BLaER1 (cell line): ENCODE measurements at regions not wholly inside any gene's neighbourhood (a gene's known extent, or its start where the extent isn't known, plus 50 kb on each side); places are given as distances from the start of the nearest gene placed in this dataset.
"Not testable (repeated sequence)": the region's sequence is repeated elsewhere in the genome, so short reads cannot be mapped to it uniquely, and the experiment has no call there.

ENCODE experiments used
- H3K27ac ChIP-seq: shearing (Covaris generic); formaldehyde crosslinking; 2 replicates; pipeline ENCODE4 v1.8.1; 2022
- H3K27me3 ChIP-seq: shearing (Covaris generic); formaldehyde crosslinking; 2 replicates; pipeline ENCODE4 v1.8.1; 2022
- H3K36me3 ChIP-seq: shearing (Covaris generic); formaldehyde crosslinking; 2 replicates; pipeline ENCODE4 v1.8.1; 2022
- H3K4me1 ChIP-seq: shearing (Covaris generic); formaldehyde crosslinking; 2 replicates; pipeline ENCODE4 v1.8.1; 2022
- H3K4me2 ChIP-seq: shearing (Covaris generic); formaldehyde crosslinking; 2 replicates; pipeline ENCODE4 v1.8.1; 2022
- H3K4me3 ChIP-seq: shearing (Covaris generic); formaldehyde crosslinking; 2 replicates; pipeline ENCODE4 v1.8.1; 2022
- H3K9ac ChIP-seq: shearing (Covaris generic); formaldehyde crosslinking; 2 replicates; pipeline ENCODE4 v1.8.1; 2022
- H3K9me3 ChIP-seq: shearing (Covaris generic); formaldehyde crosslinking; 2 replicates; pipeline ENCODE4 v1.8.1; 2022
- H4K20me1 ChIP-seq: shearing (Covaris generic); formaldehyde crosslinking; 2 replicates; pipeline ENCODE4 v1.8.1; 2022
- Cebpa-rat ChIP-seq: shearing (Covaris generic); IDR thresholded peaks from 2 replicates; pipeline ENCODE4 v1.8.1; 2022

DNA sequence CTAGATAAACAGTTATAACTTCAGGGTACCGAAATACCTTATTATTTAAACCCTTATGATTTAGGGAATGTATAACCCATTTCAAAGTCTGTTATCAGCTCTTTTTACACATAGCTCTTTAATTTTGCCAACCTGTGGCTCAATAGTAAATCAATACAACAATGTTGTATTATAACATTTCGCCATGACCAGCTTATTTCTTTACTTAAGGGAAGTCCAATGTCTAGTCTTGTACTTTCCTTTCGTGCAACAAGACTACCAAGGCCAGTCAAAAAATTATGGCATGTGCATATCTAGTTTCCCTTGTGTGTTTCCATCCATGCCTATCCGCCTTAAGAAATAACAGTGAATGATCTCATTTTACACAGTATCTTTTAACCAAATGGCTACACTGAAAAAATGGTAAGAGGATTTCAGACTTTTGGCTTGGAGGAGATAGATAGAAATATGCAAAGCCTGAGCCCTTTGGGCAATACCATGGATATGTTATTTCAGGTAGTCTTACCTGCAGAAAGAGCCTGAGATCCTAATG lies 239.5 kb upstream of the RPS23 start:
- Histone ChIP-seq H3K9me3 (no peaks in the 10 kb centered on the region), H3K4me3 (no peak overlapping the region), H3K4me1 (no peaks in the 10 kb centered on the region), H3K27me3 (no peaks in the 10 kb centered on the region; the same call in 1 of the 2 replicates), H3K36me3 (no peaks in the 10 kb centered on the region), H4K20me1 (no peaks in the 10 kb centered on the region), H3K27ac (no peak overlapping the region), H3K9ac (no peak overlapping the region), H3K4me2 (no peak overlapping the region)
- TF ChIP-seq Cebpa-rat, result no peak

DNA sequence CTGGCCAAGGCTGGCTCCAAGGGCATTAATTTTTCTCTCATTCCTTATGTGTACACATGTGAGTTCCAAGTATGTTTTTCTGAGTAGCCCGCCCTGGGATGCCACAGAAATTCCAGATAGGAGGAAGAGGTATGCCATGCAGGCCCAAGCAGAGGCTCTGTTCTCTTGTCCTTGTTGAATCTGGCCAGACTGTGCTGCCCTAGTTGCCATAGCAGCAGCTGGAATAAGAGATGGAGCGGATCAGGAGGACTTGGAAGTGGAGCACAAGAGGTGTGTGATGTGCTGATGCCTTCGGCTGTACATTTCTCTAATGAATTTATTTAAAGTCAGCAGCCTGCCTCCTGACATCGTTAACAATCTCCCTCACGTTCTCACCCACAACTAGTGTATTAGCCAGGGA lies 235.6 kb upstream of the RPS23 start:
- Histone ChIP-seq H3K4me2 (no peak overlapping the region), H3K27ac (no peak overlapping the region), H3K27me3 (no peaks in the 10 kb centered on the region), H4K20me1 (no peaks in the 10 kb centered on the region), H3K9ac (no peak overlapping the region), H3K4me1 (no peaks in the 10 kb centered on the region), H3K9me3 (no peaks in the 10 kb centered on the region), H3K4me3 (no peak overlapping the region), H3K36me3 (no peaks in the 10 kb centered on the region)
- TF ChIP-seq Cebpa-rat, result no peak

DNA sequence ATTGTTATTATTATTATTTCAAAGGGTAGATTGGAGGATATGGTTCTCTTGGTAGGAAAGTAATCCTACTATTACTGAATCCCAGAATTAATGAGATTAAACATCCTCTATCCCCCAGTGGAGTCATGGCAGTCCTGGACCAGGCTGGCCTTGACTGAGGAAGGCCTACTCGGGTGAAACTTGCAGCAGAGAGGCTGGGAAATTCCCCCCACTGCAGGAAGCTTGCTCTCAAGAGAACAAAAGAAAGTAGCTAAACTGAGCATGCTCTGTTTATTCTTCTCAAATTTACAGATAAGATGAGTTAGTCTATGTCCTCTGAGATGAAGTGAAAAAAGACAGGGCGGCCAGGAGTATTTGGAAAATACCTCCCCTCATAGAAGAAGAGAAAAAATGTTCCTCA lies 233.9 kb upstream of the RPS23 start:
- Histone ChIP-seq H3K4me2 (no peak overlapping the region), H3K9me3 (no peaks in the 10 kb centered on the region), H4K20me1 (no peaks in the 10 kb centered on the region), H3K27me3 (no peaks in the 10 kb centered on the region), H3K9ac (no peak overlapping the region), H3K4me1 (no peaks in the 10 kb centered on the region), H3K27ac (no peak overlapping the region), H3K36me3 (no peaks in the 10 kb centered on the region), H3K4me3 (no peak overlapping the region)
- no peak for TF ChIP-seq Cebpa-rat

DNA sequence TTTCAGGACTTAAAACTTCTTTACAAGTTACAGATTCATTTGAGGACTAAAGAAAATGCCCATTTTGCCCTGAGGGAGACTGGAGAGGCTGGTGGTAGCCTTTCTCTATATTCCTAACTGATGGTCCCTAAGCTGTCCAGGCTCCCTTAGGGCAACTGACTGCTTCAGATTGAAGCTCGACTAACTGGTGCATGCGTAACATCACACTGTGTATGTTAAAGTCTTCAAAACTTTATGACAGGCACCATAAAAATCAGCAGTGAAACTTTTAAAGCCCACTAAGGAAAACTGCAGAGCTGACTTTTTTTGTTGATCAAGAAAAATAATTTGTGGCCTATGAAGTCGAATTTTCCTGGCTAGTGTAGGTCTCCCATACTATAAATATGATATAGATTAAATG lies 233.0 kb upstream of the RPS23 start:
- Histone ChIP-seq H3K9me3 (peaks cover 6% of the 10 kb centered on the region), H3K4me3 (no peak overlapping the region), H3K9ac (no peak overlapping the region), H3K4me2 (no peak overlapping the region), H3K27ac (no peak overlapping the region), H3K4me1 (no peaks in the 10 kb centered on the region), H3K27me3 (no peaks in the 10 kb centered on the region), H3K36me3 (no peaks in the 10 kb centered on the region), H4K20me1 (no peaks in the 10 kb centered on the region)
- TF ChIP-seq Cebpa-rat, result no peak

DNA sequence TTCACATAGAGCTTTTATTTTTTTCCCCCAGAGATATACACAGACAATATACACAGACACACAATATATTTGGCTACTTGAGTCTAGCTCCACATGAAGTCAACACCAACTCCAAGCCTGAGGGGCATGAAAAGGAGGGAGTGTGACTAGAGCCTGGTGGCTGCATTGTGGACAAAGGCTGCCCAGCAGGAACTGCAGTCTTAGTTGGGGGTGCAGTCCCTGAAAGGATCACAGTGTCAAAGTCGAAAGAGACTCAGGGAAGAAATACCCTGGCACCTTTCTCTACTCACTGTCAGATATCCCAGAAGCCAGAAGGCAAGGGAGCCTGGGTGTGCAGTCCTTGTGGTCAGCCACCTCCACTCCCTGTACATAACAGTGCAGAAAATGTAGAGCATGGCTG lies 231.6 kb upstream of the RPS23 start:
- Histone ChIP-seq H3K9me3 (peaks cover 6% of the 10 kb centered on the region), H3K4me1 (no peaks in the 10 kb centered on the region), H3K4me2 (no peak overlapping the region), H3K27ac (no peak overlapping the region), H3K27me3 (no peaks in the 10 kb centered on the region), H3K9ac (no peak overlapping the region), H4K20me1 (no peaks in the 10 kb centered on the region), H3K36me3 (no peaks in the 10 kb centered on the region), H3K4me3 (no peak overlapping the region)
- TF ChIP-seq Cebpa-rat, result no peak

DNA sequence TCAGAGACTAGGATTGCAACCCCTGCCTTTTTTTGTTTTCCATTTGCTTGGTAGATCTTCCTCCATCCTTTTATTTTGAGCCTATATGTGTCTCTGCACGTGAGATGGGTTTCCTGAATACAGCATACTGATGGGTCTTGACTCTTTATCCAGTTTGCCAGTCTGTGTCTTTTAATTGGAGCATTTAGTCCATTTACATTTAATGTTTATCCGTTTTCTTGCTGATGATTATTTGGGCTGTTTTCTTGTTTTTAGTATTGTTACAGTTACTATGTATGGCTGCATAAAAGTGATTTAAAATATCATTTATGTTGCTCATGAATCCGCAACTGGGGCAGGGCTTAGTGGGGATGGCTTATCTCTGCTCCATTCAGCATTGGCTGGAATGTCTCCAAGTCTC lies 228.2 kb upstream of the RPS23 start:
- not testable (repeated sequence) for H3K4me3 ChIP-seq, H3K27me3 ChIP-seq, H3K36me3 ChIP-seq, H3K9ac ChIP-seq, H3K27ac ChIP-seq, H3K4me2 ChIP-seq, H4K20me1 ChIP-seq, H3K4me1 ChIP-seq, H3K9me3 ChIP-seq

DNA sequence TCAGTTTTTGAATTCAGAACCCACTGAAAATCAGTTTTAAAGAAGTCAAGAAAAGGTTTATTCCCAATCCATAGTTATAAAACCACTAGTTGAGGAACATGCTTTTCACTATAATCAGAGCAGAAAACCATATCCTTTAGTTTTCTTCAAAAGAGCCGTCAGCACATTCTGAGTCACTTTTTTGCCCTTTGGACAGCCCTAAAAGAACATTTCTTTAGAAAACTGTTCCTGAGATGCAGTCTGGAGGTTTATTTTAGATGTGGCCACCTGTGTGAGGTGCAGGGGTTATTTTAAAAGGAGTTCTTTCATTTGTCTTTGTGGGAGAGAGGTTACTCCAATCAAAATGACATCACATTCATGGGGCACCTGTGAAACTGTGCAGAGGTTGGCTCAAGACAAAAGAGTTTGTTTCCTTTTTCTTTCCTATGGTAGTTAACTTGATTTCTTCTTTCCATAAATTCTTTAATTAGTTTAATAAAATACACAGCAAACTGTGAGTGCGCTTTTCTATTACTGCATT lies 221.6 kb upstream of the RPS23 start:
- Histone ChIP-seq H4K20me1 (no peaks in the 10 kb centered on the region), H3K36me3 (no peaks in the 10 kb centered on the region), H3K9me3 (no peaks in the 10 kb centered on the region), H3K4me1 (no peaks in the 10 kb centered on the region), H3K9ac (no peak overlapping the region), H3K4me3 (no peak overlapping the region), H3K27me3 (no peaks in the 10 kb centered on the region), H3K27ac (no peak overlapping the region), H3K4me2 (no peak overlapping the region)
- no peak for TF ChIP-seq Cebpa-rat

DNA sequence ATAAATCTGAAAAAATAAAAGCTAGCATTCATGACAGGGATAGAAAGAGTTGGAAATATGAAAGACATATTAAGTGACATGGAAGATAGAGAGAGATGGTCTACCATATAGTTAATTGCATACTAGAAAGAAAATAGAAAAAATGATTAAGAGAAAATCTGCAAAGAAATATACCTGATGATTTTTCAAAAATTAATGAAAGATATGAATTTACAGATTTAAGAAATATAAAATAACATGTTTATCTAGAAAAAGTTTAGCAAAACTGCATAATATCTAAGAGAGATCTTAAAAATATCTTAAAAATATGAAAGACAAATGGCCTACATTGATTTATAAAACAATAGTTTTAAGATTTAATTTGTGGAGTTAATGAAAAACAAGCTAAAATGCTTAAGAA lies 219.1 kb upstream of the RPS23 start:
- no peak for TF ChIP-seq Cebpa-rat
- Histone ChIP-seq H3K27ac (no peak overlapping the region), H3K9ac (no peak overlapping the region)

DNA sequence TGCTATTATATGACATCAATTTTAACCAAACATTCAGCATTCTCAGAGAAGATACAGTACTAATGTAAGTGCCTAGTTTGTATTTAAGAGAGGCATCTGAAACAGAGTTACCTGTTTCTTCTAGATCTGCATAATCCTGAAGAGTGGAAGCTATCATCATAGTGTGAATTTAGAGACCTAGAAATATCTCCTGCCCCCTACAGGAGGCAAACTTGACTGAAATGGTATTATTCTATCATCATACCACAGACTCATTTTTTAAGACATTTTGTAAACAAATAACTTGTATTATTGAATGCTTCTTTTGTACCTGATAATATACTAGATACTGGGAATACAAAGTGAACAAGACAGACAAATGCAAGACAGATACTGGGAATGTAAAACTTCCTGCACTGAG lies 216.8 kb upstream of the RPS23 start:
- H3K4me2 ChIP-seq, result no peak overlapping the region
- no peaks in the 10 kb centered on the region for H3K9me3 ChIP-seq
- H3K4me1 ChIP-seq, result no peaks in the 10 kb centered on the region
- no peaks in the 10 kb centered on the region for H3K27me3 ChIP-seq
- no peaks in the 10 kb centered on the region for H3K36me3 ChIP-seq
- H3K27ac ChIP-seq, result no peak overlapping the region
- no peaks in the 10 kb centered on the region for H4K20me1 ChIP-seq
- H3K9ac ChIP-seq, result no peak overlapping the region
- no peak overlapping the region for H3K4me3 ChIP-seq
- TF ChIP-seq Cebpa-rat, result no peak

More for the DNA sequence above, 219.1 kb upstream of the RPS23 start:
- no peaks in the 10 kb centered on the region for H3K36me3 ChIP-seq
- no peak overlapping the region for H3K4me3 ChIP-seq
- H3K4me2 ChIP-seq, result no peak overlapping the region
- H4K20me1 ChIP-seq, result no peaks in the 10 kb centered on the region
- no peaks in the 10 kb centered on the region for H3K9me3 ChIP-seq
- H3K4me1 ChIP-seq, result no peaks in the 10 kb centered on the region
- no peaks in the 10 kb centered on the region for H3K27me3 ChIP-seq

DNA sequence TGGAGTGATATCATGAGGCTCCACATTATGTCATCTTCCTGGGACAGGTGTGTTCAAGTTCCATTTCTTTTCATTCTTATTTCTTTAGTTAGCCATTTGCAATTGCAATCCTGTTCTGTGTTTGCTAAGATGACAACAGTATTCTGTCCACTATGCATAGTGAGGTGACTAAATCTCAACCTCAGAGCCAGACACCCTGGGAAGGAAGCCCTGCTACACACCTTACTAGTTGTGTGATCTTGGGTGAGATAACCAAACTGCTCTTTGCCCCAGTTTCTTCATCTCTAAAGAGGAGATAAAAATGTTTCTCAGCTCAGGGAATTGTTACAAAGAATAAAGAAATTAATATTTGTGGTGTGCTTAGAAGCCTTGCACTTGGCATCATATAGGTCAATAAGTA lies 215.1 kb upstream of the RPS23 start:
- H3K27ac ChIP-seq, result no peak overlapping the region
- H3K4me2 ChIP-seq, result no peak overlapping the region
- no peaks in the 10 kb centered on the region for H4K20me1 ChIP-seq
- H3K9ac ChIP-seq, result no peak overlapping the region
- no peaks in the 10 kb centered on the region for H3K27me3 ChIP-seq
- no peaks in the 10 kb centered on the region for H3K36me3 ChIP-seq
- H3K4me3 ChIP-seq, result no peak overlapping the region
- no peaks in the 10 kb centered on the region for H3K4me1 ChIP-seq
- H3K9me3 ChIP-seq, result no peaks in the 10 kb centered on the region
- no peak for TF ChIP-seq Cebpa-rat

DNA sequence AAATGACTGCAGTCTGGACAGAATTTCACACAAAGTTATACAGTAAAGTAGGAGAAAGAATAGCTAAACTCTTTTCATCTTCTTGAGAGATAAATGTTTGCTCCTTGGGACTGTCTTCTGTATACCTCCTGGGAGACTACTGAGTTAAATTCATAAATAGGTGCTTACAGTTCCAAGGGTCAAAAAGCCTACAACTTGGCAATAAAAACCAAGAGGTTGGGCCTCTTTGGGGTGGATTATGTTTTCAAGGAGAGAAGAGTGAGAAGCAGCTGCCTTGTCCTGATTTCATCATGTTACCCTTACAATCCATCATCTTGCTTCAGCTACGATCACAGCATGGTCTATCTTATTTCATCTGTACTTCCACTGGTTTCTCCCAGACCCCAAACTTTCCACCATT lies 213.2 kb upstream of the RPS23 start:
- no peaks in the 10 kb centered on the region for H3K9me3 ChIP-seq
- H3K4me1 ChIP-seq, result no peaks in the 10 kb centered on the region
- H3K4me2 ChIP-seq, result no peak overlapping the region
- no peak overlapping the region for H3K4me3 ChIP-seq
- no peaks in the 10 kb centered on the region for H4K20me1 ChIP-seq
- no peak overlapping the region for H3K9ac ChIP-seq
- no peaks in the 10 kb centered on the region for H3K27me3 ChIP-seq
- no peaks in the 10 kb centered on the region for H3K36me3 ChIP-seq
- no peak for TF ChIP-seq Cebpa-rat
- no peak overlapping the region for H3K27ac ChIP-seq
